K562 (cell line): ENCODE measurements at regions not wholly inside any gene's neighbourhood (a gene's known extent, or its start where the extent isn't known, plus 50 kb on each side); places are given as distances from the start of the nearest gene placed in this dataset.

Experiments
- ARID3A ChIP-seq: IDR thresholded peaks from 2 replicates; pipeline ENCODE4 v1.6.1; 2012; ENCODE audit warnings: low read depth, low read length, improper control_type of control experiment, borderline replicate concordance
- CHD2 ChIP-seq: IDR thresholded peaks from 2 replicates; pipeline ENCODE4 v1.6.1; 2011; ENCODE audit warnings: low read depth, low read length
- CTCF ChIP-seq, 3 experiments: IDR thresholded peaks in 2 of 3; conservative IDR thresholded peaks in 1 of 3; 2 replicates each; pipeline ENCODE4 v1.5.1; 2011 to 2012; ENCODE audit warnings: low read length in 3 of 3, mild to moderate bottlenecking in 3 of 3, control low read depth in 2 of 3, improper control_type of control experiment in 1 of 3, inconsistent platforms in 1 of 3, low read depth in 1 of 3, mixed read lengths in 1 of 3, moderate library complexity in 1 of 3; ENCODE audit not compliant: insufficient read depth in 2 of 3
- KDM2B ChIP-seq: fragments of 250-450 bp; sonication (Bioruptor Pico); IDR thresholded peaks from 2 replicates; pipeline ENCODE4 v1.8.0; 2021; ENCODE audit warnings: mild to moderate bottlenecking, moderate library complexity
- MCM3 ChIP-seq: fragments of 450-650 bp; IDR thresholded peaks from 2 replicates; pipeline ENCODE4 v1.6.1; 2016
- MNT ChIP-seq, 2 experiments: fragments of 450-650 bp; conservative IDR thresholded peaks; 2 replicates each; pipeline ENCODE4 v1.6.1; 2017; ENCODE audit warnings: mild to moderate bottlenecking in 2 of 2, moderate library complexity in 2 of 2
- NFIC ChIP-seq: fragments of 450-650 bp; IDR thresholded peaks from 2 replicates; pipeline ENCODE4 v1.6.1; 2017; ENCODE audit warnings: mild to moderate bottlenecking, inconsistent platforms
- POLR2AphosphoS5 ChIP-seq: IDR thresholded peaks from 2 replicates; pipeline ENCODE4 v1.6.1; 2011; ENCODE audit warnings: mild to moderate bottlenecking, low read depth, low read length, moderate library complexity; ENCODE audit not compliant: control insufficient read depth, insufficient read depth
- RERE ChIP-seq: sonication (generic); formaldehyde crosslinking; IDR thresholded peaks from 2 replicates; pipeline ENCODE4 v1.8.0; 2023; ENCODE audit warnings: missing genetic modification reagents, mild to moderate bottlenecking, borderline replicate concordance
- SPI1 ChIP-seq: IDR thresholded peaks from 2 replicates; pipeline ENCODE4 v1.6.1; 2011; ENCODE audit warnings: low read depth, low read length, control low read depth, borderline replicate concordance
- ZNF133 ChIP-seq: fragments of 250-450 bp; sonication (Bioruptor Pico); IDR thresholded peaks from 2 replicates; pipeline ENCODE4 v1.4.0; 2020; ENCODE audit warnings: mild to moderate bottlenecking

GRCh38 chr2:234689911-234690379, 193.1 kb upstream of the ARL4C start:
- TF ChIP-seq RERE (CRISPR knock-in tag): no peak
- TF ChIP-seq SPI1: no peak
- TF ChIP-seq CTCF (IDR thresholded peaks at IDR 0.05 in 2 of 3, conservative IDR thresholded peaks at IDR 0.05 in 1 of 3; ENCODE audit: insufficient read depth in 2 of 3, low read depth in 1 of 3, low read length in 3 of 3): no peak
- TF ChIP-seq NFIC: no peak
- no peak for TF ChIP-seq KDM2B
- TF ChIP-seq MCM3: no peak
- TF ChIP-seq POLR2AphosphoS5: no peak
- no peak for TF ChIP-seq CHD2
- TF ChIP-seq MNT (conservative IDR thresholded peaks at IDR 0.05): no peak
- no peak for TF ChIP-seq ARID3A
- no peak for TF ChIP-seq ZNF133 (CRISPR knock-in tag)
